Skeletal muscle tissue (tissue), 3 donors: ENCODE measurements at regions not wholly inside any gene's neighbourhood (a gene's known extent, or its start where the extent isn't known, plus 50 kb on each side); places are given as distances from the start of the nearest gene placed in this dataset.

Source experiments
- H3K27ac ChIP-seq: one replicate; pipeline ENCODE4 v1.7.0; 2013; ENCODE audit warnings: mild to moderate bottlenecking, low read depth, low read length, inconsistent platforms
- H3K27me3 ChIP-seq, 3 donors: one replicate each; pipeline ENCODE4 v1.7.0; 2013; ENCODE audit warnings: low read length in 3 of 3; ENCODE audit not compliant: control insufficient read depth in 3 of 3, insufficient read depth in 3 of 3
- H3K36me3 ChIP-seq, 3 donors: one replicate each; pipeline ENCODE4 v1.7.0; 2013; ENCODE audit warnings: low read length in 3 of 3; ENCODE audit not compliant: control insufficient read depth in 3 of 3, insufficient read depth in 3 of 3
- H3K4me1 ChIP-seq, 3 donors: one replicate each; pipeline ENCODE4 v1.7.0; 2013; ENCODE audit warnings: low read length in 3 of 3, mild to moderate bottlenecking in 3 of 3; ENCODE audit not compliant: control insufficient read depth in 3 of 3, insufficient read depth in 3 of 3
- H3K4me3 ChIP-seq, 3 donors: one replicate each; pipeline ENCODE4 v1.7.0; 2013; ENCODE audit warnings: low read length in 3 of 3
- H3K9ac ChIP-seq, 3 donors: one replicate each; pipeline ENCODE4 v1.7.0; 2013; ENCODE audit warnings: low read length in 3 of 3, mild to moderate bottlenecking in 3 of 3, moderate library complexity in 2 of 3, low read depth in 1 of 3
- H3K9me3 ChIP-seq, 3 donors: one replicate each; pipeline ENCODE4 v1.7.0; 2013; ENCODE audit warnings: low read length in 3 of 3; ENCODE audit not compliant: control insufficient read depth in 3 of 3
- donor health status: Osteomylitis.

DNA sequence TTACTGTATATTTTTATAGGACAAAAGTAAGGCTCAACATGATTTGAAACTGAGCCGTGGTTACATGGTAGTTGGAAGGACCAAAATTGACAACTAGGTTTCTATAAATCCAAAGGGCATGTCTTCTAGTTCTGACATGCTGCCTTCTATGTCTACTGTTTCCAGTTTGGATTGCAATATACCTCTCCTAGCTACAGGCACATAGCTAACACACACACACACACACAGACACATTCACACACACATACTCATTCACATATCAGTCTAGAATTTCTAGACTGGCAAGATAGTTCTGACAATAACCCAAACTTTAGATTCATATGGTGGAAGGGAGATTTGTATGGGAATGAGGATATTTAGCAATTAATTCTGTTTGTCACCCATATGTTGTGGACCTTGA is 544.8 kb upstream of the CAMK1G start:
- Histone ChIP-seq H3K9ac (no peak overlapping the region), H3K36me3 (no peaks in the 10 kb centered on the region)

DNA sequence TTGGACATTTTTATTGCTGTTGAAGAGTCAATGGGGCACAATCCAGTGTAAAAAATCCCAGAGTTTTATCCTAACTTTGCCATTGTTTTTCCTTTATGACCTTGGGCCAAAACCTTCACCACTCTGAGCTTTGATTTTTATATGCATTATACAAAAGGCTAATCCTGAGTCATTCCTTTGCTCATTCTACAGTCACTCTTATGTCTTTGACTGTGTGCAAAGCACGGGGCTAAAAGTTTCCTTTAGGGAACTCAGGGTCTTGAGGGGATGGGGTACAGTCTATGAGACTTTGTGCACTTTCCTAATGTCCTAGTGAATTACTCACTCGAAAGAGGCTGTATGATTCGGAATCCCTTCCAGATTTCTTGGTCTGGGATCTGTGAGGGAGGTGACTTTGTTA is 543.2 kb upstream of the CAMK1G start:
- peaks cover 0 to 2% (median 0%) of the 10 kb centered on the region in 3 donors for H3K4me1 ChIP-seq
- no peak overlapping the region for H3K9ac ChIP-seq
- no peak overlapping the region for H3K27ac ChIP-seq

More for the DNA sequence above, 544.8 kb upstream of the CAMK1G start:
- Histone ChIP-seq H3K4me3 (no peak overlapping the region), H3K27me3 (no peaks in the 10 kb centered on the region), H3K4me1 (peaks cover 0 to 2% (median 0%) of the 10 kb centered on the region in 3 donors), H3K27ac (no peak overlapping the region), H3K9me3 (no peaks in the 10 kb centered on the region)

DNA sequence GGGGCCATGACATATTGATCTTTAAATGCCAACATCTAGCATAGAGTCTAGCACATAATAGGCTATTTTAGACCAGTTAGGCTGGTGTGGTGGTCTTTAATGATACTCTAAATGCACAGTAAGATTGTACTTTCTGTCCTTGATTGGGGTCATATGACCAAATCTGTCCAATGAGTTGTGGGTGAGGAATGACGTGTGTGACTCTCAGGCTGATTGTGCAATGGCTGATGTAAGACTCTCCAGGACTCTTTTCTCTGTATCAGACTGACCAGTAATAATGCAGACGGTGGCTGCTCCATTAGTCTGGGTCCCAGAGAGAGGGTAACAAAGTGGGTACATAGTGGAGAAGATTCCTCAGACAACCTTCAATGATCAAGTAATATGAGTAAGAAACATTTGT is 541.6 kb upstream of the CAMK1G start:
- Histone ChIP-seq H3K27ac (no peak overlapping the region), H3K9ac (no peak overlapping the region)

More for the DNA sequence above, 543.2 kb upstream of the CAMK1G start:
- H3K36me3 ChIP-seq, result no peaks in the 10 kb centered on the region
- no peaks in the 10 kb centered on the region for H3K9me3 ChIP-seq
- H3K27me3 ChIP-seq, result no peaks in the 10 kb centered on the region
- no peak overlapping the region for H3K4me3 ChIP-seq

DNA sequence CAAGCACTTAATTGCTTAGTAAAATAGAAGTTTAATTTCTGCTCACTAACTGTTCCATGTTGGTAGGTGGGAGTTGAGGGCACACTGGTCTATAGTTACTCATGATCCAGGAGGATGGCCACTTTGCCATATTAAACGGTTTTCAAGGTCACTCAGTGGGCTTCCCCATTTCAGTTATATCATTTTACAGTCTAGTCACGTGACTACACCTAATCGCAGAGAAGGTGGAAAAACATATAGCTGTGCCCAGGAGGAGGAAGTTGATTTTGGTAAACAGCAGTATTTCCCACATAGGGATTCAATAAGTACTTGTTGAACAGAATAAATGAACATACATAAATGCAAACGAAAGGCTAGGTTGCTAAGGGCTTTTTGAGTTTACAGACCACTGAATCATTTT is 541.1 kb upstream of the CAMK1G start:
- no peaks in the 10 kb centered on the region for H3K27me3 ChIP-seq
- H3K4me1 ChIP-seq, result peaks cover 0 to 2% (median 0%) of the 10 kb centered on the region in 3 donors
- H3K27ac ChIP-seq, result no peak overlapping the region
- no peak overlapping the region for H3K9ac ChIP-seq
- H3K36me3 ChIP-seq, result no peaks in the 10 kb centered on the region
- H3K9me3 ChIP-seq, result no peaks in the 10 kb centered on the region
- no peak overlapping the region for H3K4me3 ChIP-seq

More for the DNA sequence above, 541.6 kb upstream of the CAMK1G start:
- Histone ChIP-seq H3K27me3 (no peaks in the 10 kb centered on the region), H3K36me3 (no peaks in the 10 kb centered on the region), H3K4me3 (no peak overlapping the region), H3K9me3 (no peaks in the 10 kb centered on the region), H3K4me1 (peaks cover 0 to 2% (median 0%) of the 10 kb centered on the region in 3 donors)

DNA sequence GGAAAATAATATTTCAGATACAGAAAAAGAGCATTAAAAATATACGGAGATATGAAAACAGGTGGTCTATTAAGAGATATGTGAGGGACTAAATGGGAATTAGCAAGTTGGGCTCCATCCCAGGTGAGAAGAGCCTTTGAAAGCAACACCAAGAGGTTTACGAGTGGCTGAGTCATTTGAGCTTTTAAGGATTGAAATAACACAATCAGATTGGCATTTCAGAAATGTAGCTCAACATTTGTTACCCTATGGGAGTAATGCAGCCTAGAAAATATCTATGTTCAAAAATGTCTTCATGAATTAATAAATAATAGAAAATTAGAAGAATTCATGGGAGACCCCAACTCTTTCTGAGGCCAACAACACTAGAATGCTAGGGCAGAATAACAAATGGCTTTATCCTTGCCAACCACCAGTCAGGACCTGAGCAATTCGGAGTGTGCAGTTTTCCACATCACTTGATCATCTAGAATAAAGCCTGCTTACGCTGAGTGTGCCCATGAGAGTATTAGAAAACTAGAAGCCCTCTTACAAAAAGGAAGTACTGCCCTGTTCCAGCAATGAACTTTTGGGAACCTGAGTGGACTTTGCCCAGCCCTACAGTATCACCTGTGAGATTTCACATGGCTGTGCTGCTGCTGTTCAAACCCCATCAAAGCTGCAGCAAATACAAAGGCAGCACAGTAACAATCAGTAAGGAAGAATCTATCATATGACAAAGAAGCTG is 538.0 kb upstream of the CAMK1G start:
- Histone ChIP-seq H3K4me3 (no peak overlapping the region), H3K36me3 (no peaks in the 10 kb centered on the region), H3K27ac (no peak overlapping the region), H3K9ac (no peak overlapping the region), H3K27me3 (no peaks in the 10 kb centered on the region), H3K4me1 (no peaks in the 10 kb centered on the region), H3K9me3 (no peaks in the 10 kb centered on the region)

DNA sequence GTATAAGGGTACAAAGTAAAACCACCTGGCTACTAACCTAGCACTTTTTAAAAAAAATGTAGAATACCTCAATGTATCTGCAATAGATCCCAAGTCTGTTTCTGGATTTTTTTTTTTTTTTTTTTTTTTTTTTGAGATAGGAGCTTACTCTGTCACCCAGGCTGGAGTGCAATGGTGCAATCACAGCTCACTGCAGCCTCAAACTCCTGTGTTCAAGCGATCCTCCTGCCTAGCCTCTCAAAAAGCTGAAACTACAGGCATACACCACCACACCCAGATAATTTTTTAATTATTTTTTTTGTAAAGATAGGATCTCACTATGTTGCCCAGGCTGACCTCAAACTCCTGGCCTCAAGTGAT is 537.5 kb upstream of the CAMK1G start:
- Histone ChIP-seq H3K27me3 (no peaks in the 10 kb centered on the region), H3K9ac (no peak overlapping the region), H3K27ac (no peak overlapping the region), H3K4me3 (no peak overlapping the region), H3K4me1 (no peaks in the 10 kb centered on the region), H3K36me3 (no peaks in the 10 kb centered on the region), H3K9me3 (no peaks in the 10 kb centered on the region)

DNA sequence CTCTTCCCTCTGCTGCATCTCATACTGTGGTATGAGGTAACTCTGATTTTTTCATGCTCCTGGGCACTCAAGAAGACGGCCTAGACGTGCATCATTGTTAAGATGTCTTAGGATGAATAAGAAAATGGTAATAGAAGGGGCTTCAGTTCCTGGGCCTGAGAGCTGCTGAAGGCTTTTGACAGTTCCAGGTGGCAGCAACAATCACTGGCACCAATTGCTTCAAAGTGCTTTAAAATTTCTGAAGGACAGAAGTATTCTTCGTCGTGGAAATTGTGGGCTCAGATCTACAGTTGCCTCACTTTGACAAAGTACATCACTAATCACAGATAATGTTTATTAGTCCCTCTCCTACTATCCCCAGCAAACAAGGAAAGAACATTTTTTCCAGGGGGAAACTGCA is 536.6 kb upstream of the CAMK1G start:
- H3K27me3 ChIP-seq, result no peaks in the 10 kb centered on the region
- no peaks in the 10 kb centered on the region for H3K4me1 ChIP-seq
- no peaks in the 10 kb centered on the region for H3K36me3 ChIP-seq
- H3K9ac ChIP-seq, result no peak overlapping the region
- H3K4me3 ChIP-seq, result no peak overlapping the region
- no peak overlapping the region for H3K27ac ChIP-seq
- no peaks in the 10 kb centered on the region for H3K9me3 ChIP-seq

DNA sequence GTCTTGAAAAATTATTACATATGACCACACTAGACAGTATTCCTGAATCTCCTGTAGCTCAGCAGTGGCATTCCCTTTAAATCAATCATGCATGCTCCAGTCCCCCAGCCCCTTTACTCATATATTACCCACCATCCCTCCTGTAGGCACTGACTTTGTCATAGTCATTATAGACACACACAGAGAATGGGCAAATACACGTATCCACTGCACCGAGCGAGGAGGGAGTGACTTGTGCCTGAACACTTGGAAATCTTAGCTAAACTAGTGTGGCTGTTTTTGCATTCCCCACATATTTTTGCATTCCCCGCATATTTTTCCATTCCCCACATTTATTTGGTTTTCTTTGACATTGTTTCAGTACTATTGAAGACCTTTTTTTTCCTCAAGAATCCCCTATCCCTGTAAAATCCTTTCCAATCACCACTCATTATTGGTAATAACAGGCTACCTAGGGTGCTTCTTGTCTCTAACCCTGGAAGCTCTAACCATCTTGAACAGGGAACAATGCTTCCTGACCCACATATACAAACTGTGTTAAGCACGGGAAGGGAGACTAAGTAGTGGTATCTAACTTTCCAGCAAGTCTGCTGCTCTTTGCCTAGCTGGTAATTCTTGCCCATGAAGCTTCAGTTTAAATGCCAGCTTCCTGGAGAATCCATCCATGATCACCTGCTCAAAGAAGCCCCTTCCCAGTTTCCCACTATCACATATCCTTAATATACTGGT is 534.4 kb upstream of the CAMK1G start:
- H3K9ac ChIP-seq, result no peak overlapping the region
- H3K9me3 ChIP-seq, result no peaks in the 10 kb centered on the region
- H3K27ac ChIP-seq, result no peak overlapping the region
- no peaks in the 10 kb centered on the region for H3K4me1 ChIP-seq
- no peaks in the 10 kb centered on the region for H3K36me3 ChIP-seq
- no peaks in the 10 kb centered on the region for H3K27me3 ChIP-seq
- no peak overlapping the region for H3K4me3 ChIP-seq

DNA sequence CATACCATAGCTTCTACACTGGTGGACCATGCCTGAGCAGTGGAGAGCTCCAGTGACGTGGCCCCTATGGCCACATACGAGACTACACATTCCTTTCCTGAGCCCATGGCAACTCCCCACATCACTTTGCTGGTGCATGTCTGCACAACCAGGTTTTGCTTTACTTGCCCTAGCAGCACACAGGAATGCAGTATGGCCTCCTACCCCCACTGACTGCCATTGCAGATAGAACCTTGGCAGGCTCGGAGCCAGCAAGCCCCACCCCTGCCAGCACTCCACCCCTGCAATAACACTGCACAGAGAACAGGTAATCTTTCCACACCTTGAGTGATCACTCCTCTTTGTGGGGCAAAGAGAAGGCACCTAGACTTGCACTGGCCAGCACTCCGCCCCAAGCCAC is 531.9 kb upstream of the CAMK1G start:
- Histone ChIP-seq H3K9me3 (peaks cover 0 to 3% (median 3%) of the 10 kb centered on the region in 3 donors), H3K4me3 (no peak overlapping the region), H3K4me1 (no peaks in the 10 kb centered on the region), H3K27ac (no peak overlapping the region), H3K36me3 (no peaks in the 10 kb centered on the region), H3K9ac (no peak overlapping the region), H3K27me3 (no peaks in the 10 kb centered on the region)

DNA sequence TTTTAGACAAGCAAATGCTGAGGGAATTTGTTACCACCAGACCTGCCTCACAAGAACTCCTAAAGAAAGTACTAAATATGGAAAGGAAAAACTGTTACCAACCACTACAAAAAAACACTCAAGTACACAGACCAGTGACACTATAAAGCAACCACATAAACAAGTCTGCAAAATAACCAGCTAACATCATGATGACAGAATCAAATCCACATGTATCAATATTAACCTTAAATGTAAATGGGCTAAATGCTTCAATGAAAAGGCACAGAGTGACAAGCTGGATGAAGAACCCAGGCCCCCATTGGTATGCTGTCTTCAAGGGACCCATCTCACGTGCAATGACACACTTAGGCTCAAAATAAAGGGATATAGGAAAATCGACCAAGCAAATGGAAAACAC is 529.9 kb upstream of the CAMK1G start:
- Histone ChIP-seq H3K36me3 (no peaks in the 10 kb centered on the region), H3K9ac (no peak overlapping the region), H3K4me1 (no peaks in the 10 kb centered on the region), H3K27me3 (no peaks in the 10 kb centered on the region), H3K9me3 (peaks cover 0 to 4% (median 3%) of the 10 kb centered on the region in 3 donors), H3K4me3 (no peak overlapping the region), H3K27ac (no peak overlapping the region)
